Neural cell (in vitro differentiated cells): ENCODE measurements at regions not wholly inside any gene's neighbourhood (a gene's known extent, or its start where the extent isn't known, plus 50 kb on each side); places are given as distances from the start of the nearest gene placed in this dataset.

Experiments
- H2AFZ ChIP-seq: fragments of 200-600, 300-800 bp; sonication (generic), shearing (Covaris generic); 2 replicates; pipeline ENCODE4 v1.6.0; 2014; ENCODE audit warnings: low read depth, mild to moderate bottlenecking, antibody characterized with exemption, low read length, moderate library complexity
- H3F3A ChIP-seq: fragments of 200-600 bp; shearing (Covaris generic); 2 replicates; pipeline ENCODE4 v1.6.1; 2016; ENCODE audit warnings: mild to moderate bottlenecking, moderate library complexity, mixed read lengths, antibody characterized with exemption, low read length; ENCODE audit not compliant: insufficient read depth, poor library complexity, severe bottlenecking
- H3K27ac ChIP-seq: fragments of 200-600, 300-800 bp; sonication (generic), shearing (Covaris generic); 2 replicates; pipeline ENCODE4 v1.5.1; 2014; ENCODE audit warnings: mild to moderate bottlenecking, low read length, moderate library complexity
- H3K27me3 ChIP-seq: fragments of 300-800, 200-600 bp; sonication (generic), shearing (Covaris generic); 2 replicates; pipeline ENCODE4 v1.6.0; 2014; ENCODE audit warnings: mild to moderate bottlenecking, low read depth, low read length, moderate library complexity; ENCODE audit not compliant: insufficient read depth
- H3K36me3 ChIP-seq: fragments of 300-800, 200-600 bp; sonication (generic), shearing (Covaris generic); 2 replicates; pipeline ENCODE4 v1.5.1; 2014; ENCODE audit warnings: mild to moderate bottlenecking, antibody characterized with exemption, low read length, moderate library complexity; ENCODE audit not compliant: insufficient read depth
- H3K4me2 ChIP-seq: fragments of 300-800, 200-600 bp; sonication (generic), shearing (Covaris generic); 2 replicates; pipeline ENCODE4 v1.6.0; 2014; ENCODE audit warnings: mild to moderate bottlenecking, low read length
- H3K4me3 ChIP-seq: fragments of 300-800, 200-600 bp; sonication (generic), shearing (Covaris generic); 2 replicates; pipeline ENCODE4 v1.5.1; 2014; ENCODE audit warnings: mild to moderate bottlenecking, low read length, moderate library complexity
- H3K79me2 ChIP-seq: fragments of 200-600 bp; shearing (Covaris generic); replicated peaks from 2 replicates; pipeline ENCODE4 v1.6.0; 2014; ENCODE audit warnings: mild to moderate bottlenecking, low read length, moderate library complexity; ENCODE audit not compliant: insufficient read depth
- H3K9ac ChIP-seq: fragments of 300-800, 200-600 bp; sonication (generic), shearing (Covaris generic); 2 replicates; pipeline ENCODE4 v1.6.1; 2016; ENCODE audit warnings: mild to moderate bottlenecking, low read length, mixed read lengths
- H3K9me2 ChIP-seq: fragments of 200-600 bp; shearing (Covaris generic); 2 replicates; pipeline ENCODE4 v1.6.1; 2016; ENCODE audit warnings: mild to moderate bottlenecking, low read length, mixed read lengths; ENCODE audit not compliant: insufficient read depth
- H3K9me3 ChIP-seq: fragments of 200-600, 300-800 bp; sonication (generic), shearing (Covaris generic); 2 replicates; pipeline ENCODE4 v1.6.1; 2016; ENCODE audit warnings: mild to moderate bottlenecking, mixed run types, low read length, moderate library complexity, mixed read lengths
- H4K20me1 ChIP-seq: fragments of 200-600 bp; shearing (Covaris generic); 2 replicates; pipeline ENCODE4 v1.6.1; 2016; ENCODE audit warnings: mild to moderate bottlenecking, mixed run types; ENCODE audit not compliant: insufficient read depth
- EP300 ChIP-seq: fragments of 450-650 bp; conservative IDR thresholded peaks from 2 replicates; pipeline ENCODE4 v1.6.1; 2014; ENCODE audit warnings: antibody characterized with exemption, mild to moderate bottlenecking, moderate library complexity; ENCODE audit not compliant: poor library complexity, severe bottlenecking
- EZH2 ChIP-seq: fragments of 200-600, 300-800 bp; shearing (Covaris generic), sonication (generic); IDR thresholded peaks from 2 replicates; pipeline ENCODE4 v1.6.1; 2014; ENCODE audit warnings: antibody characterized with exemption, low read length, borderline replicate concordance, mild to moderate bottlenecking; ENCODE audit not compliant: insufficient read depth, poor library complexity, severe bottlenecking
- MXI1 ChIP-seq: fragments of 450-650 bp; conservative IDR thresholded peaks from 2 replicates; pipeline ENCODE4 v1.6.1; 2014; ENCODE audit warnings: antibody characterized with exemption, mild to moderate bottlenecking; ENCODE audit not compliant: poor library complexity, severe bottlenecking
- POLR2AphosphoS5 ChIP-seq: IDR thresholded peaks from 2 replicates; pipeline ENCODE4 v1.6.1; 2012
- RAD21 ChIP-seq: fragments of 450-650 bp; conservative IDR thresholded peaks from 2 replicates; pipeline ENCODE4 v1.6.1; 2014; ENCODE audit warnings: antibody characterized with exemption, mild to moderate bottlenecking, moderate library complexity
- SMC3 ChIP-seq: fragments of 450-650 bp; conservative IDR thresholded peaks from 2 replicates; pipeline ENCODE4 v1.6.1; 2014; ENCODE audit warnings: antibody characterized with exemption, mild to moderate bottlenecking, moderate library complexity; ENCODE audit not compliant: poor library complexity
- TAF1 ChIP-seq: IDR thresholded peaks from 2 replicates; pipeline ENCODE4 v1.6.1; 2012; ENCODE audit warnings: low read depth
- TF ChIP-seq, protein P1 (sequence below): IDR thresholded peaks from 2 replicates; pipeline ENCODE4 v1.6.1; 2012; ENCODE audit warnings: borderline replicate concordance
- TF ChIP-seq, protein P2 (sequence below): fragments of 450-650 bp; IDR thresholded peaks from 2 replicates; pipeline ENCODE4 v1.5.1; 2014; ENCODE audit warnings: antibody characterized with exemption, mild to moderate bottlenecking, moderate library complexity; ENCODE audit not compliant: poor library complexity, severe bottlenecking

DNA sequence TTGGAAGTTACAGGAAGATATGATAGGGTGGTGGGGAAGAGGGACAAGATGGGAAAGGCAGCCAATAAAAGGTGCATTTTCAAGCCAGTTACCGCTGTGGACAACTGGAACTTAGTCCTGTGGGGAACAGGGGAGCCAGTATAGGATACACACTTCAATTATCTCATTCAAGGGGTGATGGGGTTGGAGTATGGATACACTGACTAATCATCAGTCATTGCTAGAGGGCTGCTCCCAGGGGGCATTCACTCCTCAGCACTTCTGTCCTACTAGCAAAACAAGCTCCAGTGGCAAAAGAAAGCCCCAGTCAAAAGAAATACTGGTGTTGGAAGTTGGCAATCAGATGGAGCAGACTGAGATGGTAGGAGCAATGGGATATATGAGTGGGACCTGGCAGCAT is 183.4 kb upstream of the GADL1 start:
- Histone ChIP-seq H3K4me2 (no peak overlapping the region), H3K9me3 (no peaks in the 10 kb centered on the region), H2AFZ (no peak overlapping the region)

DNA sequence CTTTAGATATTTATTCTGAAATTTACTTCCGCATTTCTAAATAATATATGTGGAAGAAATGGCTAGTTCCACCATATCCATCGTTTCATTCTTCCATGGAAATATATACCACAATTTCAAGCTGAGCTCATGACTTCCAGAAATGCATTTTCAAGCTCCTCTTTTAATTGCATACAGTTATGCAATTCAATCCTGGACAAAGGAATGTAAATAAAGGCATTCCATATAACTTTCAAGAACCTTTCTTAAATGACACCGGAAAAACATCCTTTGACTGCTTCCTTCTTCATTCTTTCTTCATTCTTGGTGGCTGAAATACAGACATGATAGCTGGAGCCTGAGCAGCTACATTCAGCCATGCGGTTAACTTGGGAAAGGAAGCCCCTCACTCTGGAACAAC is 185.2 kb upstream of the GADL1 start:
- Histone ChIP-seq H3K9ac (no peak overlapping the region), H3K9me3 (no peaks in the 10 kb centered on the region), H3K36me3 (no peaks in the 10 kb centered on the region), H3K4me2 (no peak overlapping the region), H3F3A (no peaks in the 10 kb centered on the region), H2AFZ (no peak overlapping the region), H4K20me1 (no peaks in the 10 kb centered on the region), H3K27me3 (no peaks in the 10 kb centered on the region), H3K27ac (no peak overlapping the region), H3K9me2 (no peaks in the 10 kb centered on the region), H3K79me2 (no peaks in the 10 kb centered on the region), H3K4me3 (no peak overlapping the region)
- TF ChIP-seq EZH2 (no peak), POLR2AphosphoS5 (no peak), SMC3 (no peak), MXI1 (no peak), EP300 (no peak), RAD21 (no peak), TAF1 (no peak)
- TF ChIP-seq, protein P1, sequence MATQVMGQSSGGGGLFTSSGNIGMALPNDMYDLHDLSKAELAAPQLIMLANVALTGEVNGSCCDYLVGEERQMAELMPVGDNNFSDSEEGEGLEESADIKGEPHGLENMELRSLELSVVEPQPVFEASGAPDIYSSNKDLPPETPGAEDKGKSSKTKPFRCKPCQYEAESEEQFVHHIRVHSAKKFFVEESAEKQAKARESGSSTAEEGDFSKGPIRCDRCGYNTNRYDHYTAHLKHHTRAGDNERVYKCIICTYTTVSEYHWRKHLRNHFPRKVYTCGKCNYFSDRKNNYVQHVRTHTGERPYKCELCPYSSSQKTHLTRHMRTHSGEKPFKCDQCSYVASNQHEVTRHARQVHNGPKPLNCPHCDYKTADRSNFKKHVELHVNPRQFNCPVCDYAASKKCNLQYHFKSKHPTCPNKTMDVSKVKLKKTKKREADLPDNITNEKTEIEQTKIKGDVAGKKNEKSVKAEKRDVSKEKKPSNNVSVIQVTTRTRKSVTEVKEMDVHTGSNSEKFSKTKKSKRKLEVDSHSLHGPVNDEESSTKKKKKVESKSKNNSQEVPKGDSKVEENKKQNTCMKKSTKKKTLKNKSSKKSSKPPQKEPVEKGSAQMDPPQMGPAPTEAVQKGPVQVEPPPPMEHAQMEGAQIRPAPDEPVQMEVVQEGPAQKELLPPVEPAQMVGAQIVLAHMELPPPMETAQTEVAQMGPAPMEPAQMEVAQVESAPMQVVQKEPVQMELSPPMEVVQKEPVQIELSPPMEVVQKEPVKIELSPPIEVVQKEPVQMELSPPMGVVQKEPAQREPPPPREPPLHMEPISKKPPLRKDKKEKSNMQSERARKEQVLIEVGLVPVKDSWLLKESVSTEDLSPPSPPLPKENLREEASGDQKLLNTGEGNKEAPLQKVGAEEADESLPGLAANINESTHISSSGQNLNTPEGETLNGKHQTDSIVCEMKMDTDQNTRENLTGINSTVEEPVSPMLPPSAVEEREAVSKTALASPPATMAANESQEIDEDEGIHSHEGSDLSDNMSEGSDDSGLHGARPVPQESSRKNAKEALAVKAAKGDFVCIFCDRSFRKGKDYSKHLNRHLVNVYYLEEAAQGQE: no peak
- TF ChIP-seq, protein P2, sequence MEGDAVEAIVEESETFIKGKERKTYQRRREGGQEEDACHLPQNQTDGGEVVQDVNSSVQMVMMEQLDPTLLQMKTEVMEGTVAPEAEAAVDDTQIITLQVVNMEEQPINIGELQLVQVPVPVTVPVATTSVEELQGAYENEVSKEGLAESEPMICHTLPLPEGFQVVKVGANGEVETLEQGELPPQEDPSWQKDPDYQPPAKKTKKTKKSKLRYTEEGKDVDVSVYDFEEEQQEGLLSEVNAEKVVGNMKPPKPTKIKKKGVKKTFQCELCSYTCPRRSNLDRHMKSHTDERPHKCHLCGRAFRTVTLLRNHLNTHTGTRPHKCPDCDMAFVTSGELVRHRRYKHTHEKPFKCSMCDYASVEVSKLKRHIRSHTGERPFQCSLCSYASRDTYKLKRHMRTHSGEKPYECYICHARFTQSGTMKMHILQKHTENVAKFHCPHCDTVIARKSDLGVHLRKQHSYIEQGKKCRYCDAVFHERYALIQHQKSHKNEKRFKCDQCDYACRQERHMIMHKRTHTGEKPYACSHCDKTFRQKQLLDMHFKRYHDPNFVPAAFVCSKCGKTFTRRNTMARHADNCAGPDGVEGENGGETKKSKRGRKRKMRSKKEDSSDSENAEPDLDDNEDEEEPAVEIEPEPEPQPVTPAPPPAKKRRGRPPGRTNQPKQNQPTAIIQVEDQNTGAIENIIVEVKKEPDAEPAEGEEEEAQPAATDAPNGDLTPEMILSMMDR: no peak

More for the DNA sequence above, 183.4 kb upstream of the GADL1 start:
- Histone ChIP-seq H3K9me2 (no peaks in the 10 kb centered on the region), H3K27me3 (no peaks in the 10 kb centered on the region), H3K4me3 (no peak overlapping the region), H3K9ac (no peak overlapping the region), H3K36me3 (no peaks in the 10 kb centered on the region), H3K79me2 (no peaks in the 10 kb centered on the region), H4K20me1 (no peaks in the 10 kb centered on the region), H3F3A (no peaks in the 10 kb centered on the region), H3K27ac (no peak overlapping the region)
- TF ChIP-seq SMC3: no peak
- TF ChIP-seq POLR2AphosphoS5: no peak
- TF ChIP-seq RAD21: no peak
- no peak for TF ChIP-seq TAF1

DNA sequence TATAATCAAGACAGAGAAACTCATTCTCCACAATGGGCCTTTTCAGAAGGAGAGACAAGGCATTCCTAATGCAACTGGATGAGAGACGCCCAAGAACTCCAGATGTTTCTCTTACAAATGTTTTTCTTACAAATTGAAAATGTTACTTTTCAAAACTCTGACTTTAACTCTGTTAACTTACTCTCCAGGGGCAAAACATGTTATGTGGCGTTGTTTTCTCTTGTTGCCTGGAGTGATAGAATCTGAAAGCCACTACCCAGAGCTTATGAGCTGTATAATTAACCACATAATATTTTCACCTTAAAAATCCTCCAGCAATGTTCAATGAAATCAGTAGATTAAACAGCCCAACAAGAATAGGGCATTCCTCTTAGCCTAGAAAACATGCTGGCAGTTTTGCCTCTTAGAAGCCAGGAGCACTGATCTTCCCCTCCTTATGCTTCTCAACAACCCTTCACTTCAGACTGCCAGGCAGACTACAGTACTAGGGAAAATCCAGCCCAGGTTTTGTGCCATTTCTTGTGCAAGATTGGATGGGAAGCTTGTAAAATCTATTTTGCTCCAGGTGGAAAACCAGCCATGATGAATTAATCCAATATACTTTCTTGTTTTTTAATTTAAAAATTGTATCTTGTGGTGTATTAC is 186.7 kb upstream of the GADL1 start:
- no peak overlapping the region for H2AFZ ChIP-seq
- H3K4me3 ChIP-seq: no peak overlapping the region
- H4K20me1 ChIP-seq: no peaks in the 10 kb centered on the region
- no peaks in the 10 kb centered on the region for H3K36me3 ChIP-seq
- TF ChIP-seq EZH2 (no peak), SMC3 (no peak), POLR2AphosphoS5 (no peak), RAD21 (no peak), EP300 (no peak), TAF1 (no peak), MXI1 (no peak)
- TF ChIP-seq, protein P2: no peak
- TF ChIP-seq, protein P1: no peak
- H3K9ac ChIP-seq: no peak overlapping the region
- H3K4me2 ChIP-seq: no peak overlapping the region
- no peak overlapping the region for H3K27ac ChIP-seq
- H3K27me3 ChIP-seq: no peaks in the 10 kb centered on the region
- no peaks in the 10 kb centered on the region for H3F3A ChIP-seq
- no peaks in the 10 kb centered on the region for H3K9me3 ChIP-seq
- H3K9me2 ChIP-seq: no peaks in the 10 kb centered on the region
- H3K79me2 ChIP-seq: no peaks in the 10 kb centered on the region
